HCT116 (cell line): ENCODE measurements at regions not wholly inside any gene's neighbourhood (a gene's known extent, or its start where the extent isn't known, plus 50 kb on each side); places are given as distances from the start of the nearest gene placed in this dataset.

Source experiments
- CEBPB ChIP-seq: IDR thresholded peaks from 2 replicates; pipeline ENCODE4 v1.6.1; 2012; ENCODE audit warnings: low read depth
- POLR2AphosphoS5 ChIP-seq: IDR thresholded peaks from 2 replicates; pipeline ENCODE4 v1.6.1; 2011; ENCODE audit warnings: mild to moderate bottlenecking, low read depth, low read length, moderate library complexity
- RAD21 ChIP-seq: IDR thresholded peaks from 2 replicates; pipeline ENCODE4 v1.6.1; 2012; ENCODE audit warnings: low read depth, mild to moderate bottlenecking
- SIN3A ChIP-seq: IDR thresholded peaks from 2 replicates; pipeline ENCODE4 v1.6.1; 2012; ENCODE audit warnings: low read depth
- TF ChIP-seq, protein P1 (sequence below): IDR thresholded peaks from 2 replicates; pipeline ENCODE4 v1.6.1; 2012; ENCODE audit warnings: low read depth
- TF ChIP-seq, protein P2 (sequence below): IDR thresholded peaks from 2 replicates; pipeline ENCODE4 v1.6.1; 2012
- TF ChIP-seq, protein P3 (sequence below): IDR thresholded peaks from 2 replicates; pipeline ENCODE4 v1.6.1; 2011; ENCODE audit warnings: mild to moderate bottlenecking, low read length, moderate library complexity; ENCODE audit not compliant: insufficient replicate concordance; ENCODE audit errors: extremely low read depth

DNA sequence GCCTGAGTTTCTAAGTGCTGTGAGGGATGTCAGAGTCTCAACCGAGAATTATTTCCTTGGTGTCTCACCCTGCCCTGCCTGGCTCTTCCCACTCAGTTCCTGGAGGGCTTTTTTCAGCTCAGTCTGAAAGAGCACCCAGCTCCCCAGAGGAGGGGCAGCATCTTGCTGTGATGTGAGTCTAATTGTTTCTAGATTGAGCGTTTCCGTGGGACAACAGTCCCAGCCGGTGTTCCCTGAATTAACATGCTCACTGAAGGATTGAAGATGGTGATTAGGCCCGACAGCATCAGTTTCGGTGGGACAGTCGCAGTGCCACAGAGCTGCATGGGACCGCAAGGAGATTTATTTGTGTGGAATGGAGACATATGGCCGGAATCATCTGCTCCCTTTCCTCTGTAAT, 587.6 kb downstream of the DHX35 start (continued):
- TF ChIP-seq, protein P1, sequence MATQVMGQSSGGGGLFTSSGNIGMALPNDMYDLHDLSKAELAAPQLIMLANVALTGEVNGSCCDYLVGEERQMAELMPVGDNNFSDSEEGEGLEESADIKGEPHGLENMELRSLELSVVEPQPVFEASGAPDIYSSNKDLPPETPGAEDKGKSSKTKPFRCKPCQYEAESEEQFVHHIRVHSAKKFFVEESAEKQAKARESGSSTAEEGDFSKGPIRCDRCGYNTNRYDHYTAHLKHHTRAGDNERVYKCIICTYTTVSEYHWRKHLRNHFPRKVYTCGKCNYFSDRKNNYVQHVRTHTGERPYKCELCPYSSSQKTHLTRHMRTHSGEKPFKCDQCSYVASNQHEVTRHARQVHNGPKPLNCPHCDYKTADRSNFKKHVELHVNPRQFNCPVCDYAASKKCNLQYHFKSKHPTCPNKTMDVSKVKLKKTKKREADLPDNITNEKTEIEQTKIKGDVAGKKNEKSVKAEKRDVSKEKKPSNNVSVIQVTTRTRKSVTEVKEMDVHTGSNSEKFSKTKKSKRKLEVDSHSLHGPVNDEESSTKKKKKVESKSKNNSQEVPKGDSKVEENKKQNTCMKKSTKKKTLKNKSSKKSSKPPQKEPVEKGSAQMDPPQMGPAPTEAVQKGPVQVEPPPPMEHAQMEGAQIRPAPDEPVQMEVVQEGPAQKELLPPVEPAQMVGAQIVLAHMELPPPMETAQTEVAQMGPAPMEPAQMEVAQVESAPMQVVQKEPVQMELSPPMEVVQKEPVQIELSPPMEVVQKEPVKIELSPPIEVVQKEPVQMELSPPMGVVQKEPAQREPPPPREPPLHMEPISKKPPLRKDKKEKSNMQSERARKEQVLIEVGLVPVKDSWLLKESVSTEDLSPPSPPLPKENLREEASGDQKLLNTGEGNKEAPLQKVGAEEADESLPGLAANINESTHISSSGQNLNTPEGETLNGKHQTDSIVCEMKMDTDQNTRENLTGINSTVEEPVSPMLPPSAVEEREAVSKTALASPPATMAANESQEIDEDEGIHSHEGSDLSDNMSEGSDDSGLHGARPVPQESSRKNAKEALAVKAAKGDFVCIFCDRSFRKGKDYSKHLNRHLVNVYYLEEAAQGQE: no peak
- TF ChIP-seq SIN3A: no peak
- TF ChIP-seq RAD21: no peak
- TF ChIP-seq, protein P2, sequence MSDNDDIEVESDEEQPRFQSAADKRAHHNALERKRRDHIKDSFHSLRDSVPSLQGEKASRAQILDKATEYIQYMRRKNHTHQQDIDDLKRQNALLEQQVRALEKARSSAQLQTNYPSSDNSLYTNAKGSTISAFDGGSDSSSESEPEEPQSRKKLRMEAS: no peak
- TF ChIP-seq, protein P3, sequence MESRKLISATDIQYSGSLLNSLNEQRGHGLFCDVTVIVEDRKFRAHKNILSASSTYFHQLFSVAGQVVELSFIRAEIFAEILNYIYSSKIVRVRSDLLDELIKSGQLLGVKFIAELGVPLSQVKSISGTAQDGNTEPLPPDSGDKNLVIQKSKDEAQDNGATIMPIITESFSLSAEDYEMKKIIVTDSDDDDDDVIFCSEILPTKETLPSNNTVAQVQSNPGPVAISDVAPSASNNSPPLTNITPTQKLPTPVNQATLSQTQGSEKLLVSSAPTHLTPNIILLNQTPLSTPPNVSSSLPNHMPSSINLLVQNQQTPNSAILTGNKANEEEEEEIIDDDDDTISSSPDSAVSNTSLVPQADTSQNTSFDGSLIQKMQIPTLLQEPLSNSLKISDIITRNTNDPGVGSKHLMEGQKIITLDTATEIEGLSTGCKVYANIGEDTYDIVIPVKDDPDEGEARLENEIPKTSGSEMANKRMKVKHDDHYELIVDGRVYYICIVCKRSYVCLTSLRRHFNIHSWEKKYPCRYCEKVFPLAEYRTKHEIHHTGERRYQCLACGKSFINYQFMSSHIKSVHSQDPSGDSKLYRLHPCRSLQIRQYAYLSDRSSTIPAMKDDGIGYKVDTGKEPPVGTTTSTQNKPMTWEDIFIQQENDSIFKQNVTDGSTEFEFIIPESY: no peak
- TF ChIP-seq POLR2AphosphoS5: no peak
- TF ChIP-seq CEBPB: no peak
- TF ChIP-seq, all 23 proteins: peak for 0
